HG02623 (cell line): ENCODE measurements at regions not wholly inside any gene's neighbourhood (a gene's known extent, or its start where the extent isn't known, plus 50 kb on each side); places are given as distances from the start of the nearest gene placed in this dataset.

Experiments
- ATAC-seq: cut with Tn5 transposase; IDR thresholded peaks from one replicate; pipeline ENCODE4 v1.9.1; 2021; ENCODE audit warnings: moderate library complexity; ENCODE audit not compliant: unreplicated experiment

DNA sequence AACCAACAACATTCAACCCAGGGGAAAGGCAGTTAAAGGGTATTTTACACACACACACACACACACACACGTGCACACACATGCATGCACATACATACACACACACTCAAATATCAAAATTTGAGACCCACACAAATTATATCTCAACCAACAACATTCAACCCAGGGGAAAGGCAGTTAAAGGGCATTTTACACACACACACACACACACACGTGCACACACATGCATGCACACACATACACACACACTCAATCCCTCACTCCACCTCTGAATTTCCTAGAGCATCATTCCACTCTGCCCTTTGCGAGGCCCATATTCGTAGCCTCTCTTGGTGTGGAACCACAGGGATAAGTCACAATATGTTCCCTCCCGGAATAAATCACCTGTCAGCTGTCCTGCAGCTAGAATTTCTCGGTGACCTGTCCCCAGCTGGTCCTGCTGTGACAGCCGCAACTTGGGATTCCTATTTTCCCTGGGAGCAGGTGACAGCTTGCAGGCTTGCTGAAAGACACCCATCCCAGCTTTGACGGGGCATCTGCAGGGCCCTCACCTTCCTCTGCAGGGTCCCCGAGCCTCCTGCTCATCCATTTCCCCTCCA, 122.7 kb downstream of the PSMG1 start:
- no peak for ATAC-seq

DNA sequence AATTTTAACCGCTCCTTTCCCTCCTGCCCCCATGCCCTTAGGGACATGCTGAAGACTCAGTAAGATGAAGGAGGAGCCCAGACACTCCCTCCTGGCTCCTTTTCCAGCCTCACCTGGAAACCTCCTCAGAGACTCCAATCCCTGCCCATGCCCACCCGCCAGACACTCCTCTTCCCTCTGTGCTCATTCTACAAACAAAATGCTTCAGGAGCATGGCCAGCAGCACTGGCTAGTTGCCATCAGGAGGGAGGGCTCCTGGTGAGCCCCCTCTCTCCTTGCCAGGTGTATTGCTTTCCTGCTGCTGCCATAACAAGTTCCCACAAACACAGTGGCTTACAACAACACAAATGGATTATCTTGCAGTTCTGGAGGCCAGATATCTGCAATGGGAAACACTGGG, 126.1 kb downstream of the PSMG1 start:
- ATAC-seq: no peak

DNA sequence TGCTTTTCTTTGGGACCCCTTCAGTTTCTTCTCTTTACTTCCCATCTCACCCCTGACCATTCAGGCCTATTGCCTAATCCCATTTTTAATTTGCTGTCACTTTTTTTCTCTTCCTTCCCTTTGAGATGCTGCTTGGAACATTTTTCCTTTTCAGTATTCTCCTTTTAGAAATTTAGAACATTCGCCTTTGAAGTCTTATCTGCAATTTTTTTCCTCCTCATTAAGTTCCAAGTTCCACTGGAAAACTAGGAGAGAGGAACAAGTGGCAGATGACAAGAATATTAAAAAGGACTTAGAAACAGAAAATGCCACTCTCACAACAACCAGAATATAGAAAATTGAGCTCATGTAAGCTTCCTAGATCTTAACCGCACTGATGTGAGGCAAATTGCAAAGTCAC, 126.6 kb downstream of the PSMG1 start:
- ATAC-seq: no peak

DNA sequence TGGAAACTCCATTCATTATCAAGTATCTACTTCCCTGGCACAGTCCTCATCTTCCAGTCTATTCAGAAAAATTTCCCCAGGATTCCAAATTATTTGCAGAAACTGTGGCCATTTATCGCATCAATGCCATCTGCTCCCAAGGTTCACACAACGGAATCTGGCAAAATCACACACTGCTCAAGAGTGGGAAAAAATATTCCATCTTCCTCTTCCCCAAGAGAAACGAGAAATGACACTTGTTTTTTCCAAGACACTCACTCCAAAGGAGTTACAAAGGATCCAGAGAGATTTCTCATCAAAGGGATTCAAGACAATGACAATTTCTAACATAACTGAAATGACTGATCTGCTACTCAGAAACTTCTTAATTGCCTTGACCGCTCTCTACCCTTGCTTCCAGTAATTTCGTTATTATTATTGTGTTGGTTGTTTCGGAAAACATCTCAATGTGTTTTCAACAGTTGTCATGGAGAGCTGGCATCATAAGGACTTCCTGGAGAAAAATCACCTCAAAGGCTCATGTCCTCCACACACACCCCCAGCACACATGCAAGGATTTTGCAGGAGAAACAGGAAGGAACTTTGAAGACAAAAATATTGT, 128.0 kb downstream of the PSMG1 start:
- no peak for ATAC-seq

DNA sequence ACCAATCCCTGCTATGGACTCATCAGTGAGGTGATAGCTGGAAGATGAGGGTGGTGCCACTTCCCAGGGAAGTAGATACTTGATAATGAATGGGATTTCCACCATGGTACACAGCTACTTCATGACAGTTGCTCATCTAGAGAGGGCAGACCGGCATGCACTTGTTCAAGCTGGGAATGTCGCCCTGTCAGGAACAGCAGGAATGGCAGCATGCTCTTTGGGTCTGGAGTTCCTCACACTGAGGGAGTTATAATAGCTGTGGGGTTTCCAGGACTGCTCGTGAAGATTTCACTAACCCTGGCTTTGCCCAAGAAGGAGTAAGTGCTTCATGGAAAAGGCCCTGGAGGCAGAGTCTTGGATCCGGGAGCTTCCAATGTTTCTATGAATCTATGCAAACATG, 129.2 kb downstream of the PSMG1 start:
- ATAC-seq: no peak

DNA sequence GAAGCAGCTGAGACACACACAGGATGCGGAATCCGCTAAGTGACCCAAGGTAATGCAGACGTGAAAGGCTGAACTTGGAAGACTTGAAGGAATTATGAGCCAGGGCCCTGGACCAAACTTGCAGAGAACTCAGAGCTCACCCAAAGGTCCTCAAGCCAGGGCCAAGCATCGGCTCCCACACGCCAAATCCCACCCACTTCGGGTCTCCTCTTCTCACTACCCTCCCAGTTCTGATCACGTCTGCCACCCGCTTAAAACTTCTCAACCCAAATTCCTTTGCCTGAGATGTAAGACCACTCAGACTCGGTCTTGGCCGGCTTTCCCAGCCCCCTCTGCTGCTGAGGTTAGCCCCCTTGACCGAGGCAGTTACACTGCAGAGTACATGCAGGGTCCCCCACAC, 130.1 kb downstream of the PSMG1 start:
- no peak for ATAC-seq

DNA sequence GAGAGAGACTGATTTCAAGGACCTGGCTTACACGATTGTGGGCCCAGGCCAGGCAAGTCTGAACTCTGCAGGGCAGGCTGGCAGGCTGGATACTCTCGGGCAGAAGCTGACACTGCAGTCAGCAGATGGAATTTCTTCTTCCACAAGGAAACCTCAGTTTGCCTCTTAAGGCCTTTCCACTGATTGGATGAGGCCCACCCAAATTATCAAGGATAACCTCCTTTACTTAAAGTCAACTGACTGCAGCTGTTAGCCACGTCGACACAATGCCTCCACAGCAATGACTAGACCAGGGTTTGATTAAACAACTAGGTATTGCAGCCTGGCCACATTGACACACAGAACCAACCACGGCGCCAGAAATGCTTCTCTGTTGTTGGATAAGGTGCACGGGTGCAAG, 130.5 kb downstream of the PSMG1 start:
- ATAC-seq: no peak

DNA sequence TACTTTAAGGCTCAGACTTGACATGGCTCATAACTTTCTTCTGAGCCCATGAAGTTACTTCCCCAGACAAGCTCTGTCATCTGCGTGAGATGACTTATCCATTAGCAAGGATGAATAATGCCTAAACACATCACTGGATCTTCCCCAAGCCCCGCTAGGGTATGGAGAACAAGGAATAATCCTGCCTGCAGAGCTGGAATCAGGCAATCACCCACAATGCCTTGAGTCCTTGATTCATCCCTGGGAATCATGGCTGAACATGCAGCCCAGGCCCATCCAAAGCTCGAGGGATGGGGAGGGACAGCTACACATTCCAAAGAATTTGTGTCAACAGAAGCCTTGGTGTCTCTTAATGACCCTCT, 131.7 kb downstream of the PSMG1 start:
- ATAC-seq: no peak

DNA sequence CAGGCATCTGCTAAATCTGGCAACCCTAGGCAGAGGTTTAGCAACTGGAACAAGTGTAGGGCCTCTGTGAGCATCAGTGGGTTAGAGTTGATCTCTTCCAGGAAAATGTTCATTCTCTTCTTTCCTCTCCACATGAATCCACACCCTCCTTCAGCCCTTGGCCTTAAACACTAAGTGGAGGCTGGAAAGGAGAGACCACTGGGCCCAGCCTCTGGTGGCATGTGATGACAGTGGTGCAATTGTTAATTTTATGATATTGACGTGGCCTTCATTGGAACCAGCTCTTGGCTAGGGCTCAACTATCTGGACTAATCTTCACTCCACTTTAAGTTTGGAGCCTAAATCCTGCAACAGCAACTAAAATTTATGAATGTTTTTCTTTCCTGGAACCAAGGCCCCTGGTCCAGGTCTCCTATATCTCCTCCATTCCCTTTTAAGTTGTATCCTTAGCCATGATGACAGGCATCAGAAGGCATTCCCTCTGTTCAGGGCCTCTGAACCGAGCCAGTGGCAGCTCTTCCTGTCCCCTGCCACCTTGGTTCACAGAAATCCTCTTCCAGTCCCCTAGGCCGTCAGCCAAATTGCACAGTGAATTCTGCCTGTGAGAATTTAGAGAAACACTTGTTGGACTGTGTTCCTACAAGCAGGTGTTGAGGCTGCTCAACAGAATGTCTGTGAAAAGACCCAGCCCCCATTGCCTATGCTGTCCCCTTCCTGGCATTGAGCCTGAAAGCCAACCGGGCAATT, 132.2 kb downstream of the PSMG1 start:
- ATAC-seq: no peak

DNA sequence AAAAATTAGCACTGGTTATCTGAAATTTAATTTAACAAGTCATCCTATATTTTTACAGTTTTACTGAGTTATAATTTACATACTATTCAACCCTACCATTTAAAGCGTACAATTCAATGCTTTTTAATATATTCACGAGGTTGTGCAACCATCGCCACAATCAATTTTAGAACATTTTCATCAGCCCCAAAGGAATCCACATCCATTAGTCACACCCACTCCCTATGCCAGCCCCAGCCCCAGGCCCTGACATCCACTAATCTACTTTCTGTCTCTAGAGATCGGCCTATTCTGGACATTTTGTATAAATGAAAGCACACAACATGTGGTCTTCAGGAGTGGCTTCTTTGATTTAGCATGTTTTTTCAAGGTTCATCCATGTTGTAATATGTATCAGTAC, 134.7 kb downstream of the PSMG1 start:
- no peak for ATAC-seq

DNA sequence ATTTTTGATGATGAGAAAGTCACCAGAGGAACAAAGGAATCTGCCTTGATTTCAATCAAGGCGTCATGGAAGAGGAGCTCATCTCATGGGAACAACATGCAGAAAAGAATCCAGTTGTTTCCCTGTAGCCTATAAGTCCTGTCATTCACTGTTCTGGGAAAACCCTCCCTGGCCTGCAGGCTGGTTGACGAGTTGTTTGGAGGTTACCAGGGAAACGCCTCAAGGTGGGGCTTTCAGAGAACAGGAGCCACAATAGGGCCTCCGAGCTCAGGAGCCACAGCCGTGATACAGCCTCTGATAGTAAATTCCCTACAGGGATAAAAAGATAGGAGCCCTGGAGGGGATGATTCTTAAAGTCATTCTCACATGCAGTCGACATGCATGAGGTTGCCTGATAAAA, 135.2 kb downstream of the PSMG1 start:
- no peak for ATAC-seq

DNA sequence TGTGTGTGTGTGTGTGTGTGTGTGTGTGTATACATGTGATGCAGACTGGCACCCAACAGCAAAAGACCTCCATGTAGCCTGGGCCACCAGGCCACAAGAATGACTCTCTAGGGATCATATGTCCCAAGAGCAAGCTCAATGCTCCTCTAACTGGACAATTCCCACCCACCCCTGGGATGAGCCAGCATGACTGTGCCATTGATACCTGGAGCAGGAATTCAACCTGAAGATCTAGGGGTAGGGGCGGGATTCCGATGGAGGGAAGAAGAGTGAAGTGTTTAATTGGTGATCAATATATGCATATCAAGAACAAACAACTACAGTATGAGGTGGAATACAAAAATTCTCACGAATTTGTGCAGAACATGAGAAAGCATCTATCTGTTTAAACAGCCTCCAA, 136.2 kb downstream of the PSMG1 start:
- no peak for ATAC-seq

DNA sequence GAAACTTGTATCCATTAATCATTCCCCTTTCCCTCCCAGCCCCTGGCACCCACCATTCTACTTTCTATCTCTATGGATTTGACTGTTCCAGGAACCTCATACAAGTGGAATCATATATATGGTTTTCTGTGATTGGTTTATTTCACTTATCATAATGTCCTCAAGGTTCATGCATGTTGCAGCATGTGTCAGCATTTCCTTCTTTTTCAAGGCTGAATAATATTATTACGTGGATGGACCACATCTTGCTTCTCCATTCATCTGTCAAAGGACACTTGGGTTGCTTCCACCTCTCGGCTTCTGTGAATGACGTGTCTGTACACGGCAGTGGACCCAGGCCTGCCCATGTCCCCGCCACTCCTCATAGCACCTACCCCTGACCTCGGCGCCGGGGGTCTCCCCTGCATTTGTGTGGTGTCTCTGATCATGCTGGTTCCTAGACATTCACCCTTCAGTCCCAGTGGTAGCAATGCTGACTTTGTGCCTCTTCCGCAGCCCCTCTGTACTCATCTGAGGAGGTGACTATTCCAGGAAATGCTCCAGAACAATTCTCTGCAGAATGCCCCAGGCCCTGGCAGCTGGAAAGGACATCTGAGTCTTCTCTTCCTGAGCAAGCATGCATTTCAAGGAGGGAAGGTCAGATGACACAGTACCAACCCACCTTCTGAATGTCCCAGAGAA, 136.9 kb downstream of the PSMG1 start:
- no peak for ATAC-seq

DNA sequence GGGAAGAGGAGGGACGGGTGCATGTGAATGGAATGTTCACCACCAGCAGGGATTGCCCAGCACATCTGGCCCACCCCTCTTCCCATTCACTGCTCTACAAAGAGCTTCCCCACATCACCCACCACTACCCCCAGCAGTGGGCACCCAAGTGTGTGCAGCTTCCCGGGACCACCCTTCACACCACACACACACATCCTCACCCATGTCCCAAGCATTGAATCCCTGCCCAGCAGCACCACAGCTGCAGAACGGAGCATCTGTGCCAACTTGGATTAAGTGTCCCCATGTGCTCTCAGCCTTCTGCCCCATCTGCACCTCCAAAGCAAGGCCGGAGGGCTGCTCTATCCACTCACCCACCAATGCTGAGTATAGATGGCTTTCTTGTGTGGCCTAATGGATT, 141.4 kb downstream of the PSMG1 start:
- ATAC-seq: no peak

DNA sequence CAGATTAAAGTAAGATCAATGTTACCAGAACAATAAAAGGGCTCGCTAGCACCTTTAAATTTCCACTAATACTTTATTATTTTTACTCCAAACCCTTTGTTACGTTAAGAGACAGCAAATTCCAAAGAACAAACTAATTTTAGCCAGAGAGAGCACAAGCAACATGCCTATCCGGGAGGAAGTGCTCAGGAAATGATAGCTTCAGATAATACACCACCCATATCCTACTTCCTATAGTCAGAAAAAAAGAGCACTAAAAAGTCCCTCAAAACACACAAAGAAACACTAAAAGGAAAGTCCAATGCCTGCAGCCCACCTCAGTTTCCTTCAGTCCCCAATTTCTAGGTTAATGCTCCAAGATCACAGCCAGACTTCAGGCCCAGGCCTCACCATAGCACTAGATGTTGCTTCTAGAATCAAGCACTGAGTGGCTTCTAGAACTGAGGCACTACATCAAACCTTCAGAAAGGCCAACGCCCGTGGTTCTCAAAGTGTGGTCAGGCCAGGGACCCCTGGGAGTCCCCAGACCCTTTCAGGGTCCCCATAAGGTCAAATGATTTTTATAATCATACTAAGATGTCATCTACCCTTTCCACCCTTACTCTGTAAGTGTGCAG, 142.6 kb downstream of the PSMG1 start:
- ATAC-seq: no peak

DNA sequence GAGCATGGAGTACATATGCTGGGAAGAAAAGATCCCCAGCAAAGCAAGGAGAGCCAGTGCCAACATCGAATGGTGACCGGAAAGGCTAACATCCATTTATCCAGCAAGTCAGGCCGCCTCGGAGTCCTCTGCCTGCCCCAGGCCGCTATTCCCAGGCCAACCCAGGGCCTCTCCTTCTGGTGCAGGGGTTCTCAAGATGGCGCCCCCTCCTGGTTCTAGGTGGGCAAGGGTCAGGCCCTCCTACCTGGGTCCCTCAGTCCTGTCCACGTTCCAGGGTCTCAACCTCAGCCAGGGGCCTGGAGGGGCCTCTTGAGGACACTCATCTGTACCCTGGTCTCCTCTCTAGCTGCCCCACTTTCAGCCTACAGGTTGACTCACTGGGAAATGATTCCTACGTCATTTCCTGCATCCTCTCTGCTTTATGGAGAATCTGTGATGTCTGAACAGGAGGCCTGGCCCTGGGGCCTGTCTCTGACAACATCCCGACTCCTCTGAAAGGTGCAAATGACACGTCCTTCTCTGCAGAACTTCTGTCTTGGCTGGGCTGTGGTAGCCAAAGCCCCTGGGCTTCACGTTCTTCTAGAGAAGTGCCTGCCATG, 145.3 kb downstream of the PSMG1 start:
- no peak for ATAC-seq

DNA sequence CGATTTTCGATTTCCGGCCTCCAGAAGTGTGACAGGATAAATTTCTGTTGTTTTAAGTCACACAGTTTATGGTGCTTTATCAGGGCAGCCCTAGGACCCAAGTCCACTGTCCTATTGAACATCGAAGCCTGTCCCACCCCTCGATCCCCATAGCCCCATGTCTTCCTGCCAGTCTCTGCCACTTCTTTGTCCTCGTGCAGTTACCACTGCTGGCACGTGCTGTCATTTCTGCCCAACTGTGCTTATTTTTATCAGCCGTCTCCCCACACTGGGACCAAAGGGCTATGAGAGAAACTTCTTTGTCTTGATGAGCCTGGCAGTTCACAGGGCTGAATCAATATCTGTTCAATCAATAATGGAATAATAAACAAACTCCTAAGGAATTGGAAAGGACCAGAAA, 146.7 kb downstream of the PSMG1 start:
- no peak for ATAC-seq

DNA sequence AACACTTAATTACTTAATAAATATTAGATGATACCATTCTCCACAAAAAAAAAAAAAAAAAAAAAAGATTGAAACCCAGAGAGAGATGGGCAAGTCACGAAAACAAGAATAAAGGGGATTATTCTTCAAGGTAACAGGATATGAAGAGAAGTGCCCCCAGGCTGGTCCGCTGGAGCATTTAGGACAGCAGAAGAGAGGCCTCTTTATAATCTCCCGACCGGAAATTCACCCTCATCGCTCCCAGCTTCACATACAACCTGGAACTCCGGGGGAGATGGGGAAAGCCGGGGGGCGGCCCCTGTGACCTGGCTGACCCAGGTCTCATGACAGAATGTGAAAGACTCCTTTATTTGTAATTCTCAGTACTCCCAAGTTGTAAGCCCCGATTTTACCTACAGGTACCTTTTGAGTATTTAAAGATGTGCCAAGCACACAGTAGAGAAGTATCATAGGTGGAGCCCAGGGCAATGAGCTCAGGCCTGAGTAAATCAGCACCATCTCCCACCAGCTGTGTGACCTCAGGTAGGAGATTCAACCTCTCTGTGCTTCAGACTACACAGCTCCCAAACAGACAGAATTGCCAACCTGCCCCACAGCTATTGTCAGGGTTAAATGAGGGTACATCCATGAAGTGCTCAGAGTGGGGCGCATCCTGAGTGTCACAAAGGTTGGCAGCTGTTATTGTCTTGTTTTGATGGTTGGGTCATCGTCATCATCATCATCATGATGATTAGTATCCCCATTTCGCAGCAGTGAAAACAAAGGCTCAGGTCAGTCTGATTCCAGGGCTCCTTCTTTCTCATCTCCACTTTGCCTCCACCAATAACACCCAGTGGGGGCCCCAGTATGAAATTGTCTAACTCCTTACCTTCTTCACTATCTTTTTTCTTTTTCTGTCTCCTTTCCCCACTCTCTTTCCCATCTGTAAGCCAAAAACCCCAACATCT, 148.4 kb downstream of the PSMG1 start:
- no peak for ATAC-seq

DNA sequence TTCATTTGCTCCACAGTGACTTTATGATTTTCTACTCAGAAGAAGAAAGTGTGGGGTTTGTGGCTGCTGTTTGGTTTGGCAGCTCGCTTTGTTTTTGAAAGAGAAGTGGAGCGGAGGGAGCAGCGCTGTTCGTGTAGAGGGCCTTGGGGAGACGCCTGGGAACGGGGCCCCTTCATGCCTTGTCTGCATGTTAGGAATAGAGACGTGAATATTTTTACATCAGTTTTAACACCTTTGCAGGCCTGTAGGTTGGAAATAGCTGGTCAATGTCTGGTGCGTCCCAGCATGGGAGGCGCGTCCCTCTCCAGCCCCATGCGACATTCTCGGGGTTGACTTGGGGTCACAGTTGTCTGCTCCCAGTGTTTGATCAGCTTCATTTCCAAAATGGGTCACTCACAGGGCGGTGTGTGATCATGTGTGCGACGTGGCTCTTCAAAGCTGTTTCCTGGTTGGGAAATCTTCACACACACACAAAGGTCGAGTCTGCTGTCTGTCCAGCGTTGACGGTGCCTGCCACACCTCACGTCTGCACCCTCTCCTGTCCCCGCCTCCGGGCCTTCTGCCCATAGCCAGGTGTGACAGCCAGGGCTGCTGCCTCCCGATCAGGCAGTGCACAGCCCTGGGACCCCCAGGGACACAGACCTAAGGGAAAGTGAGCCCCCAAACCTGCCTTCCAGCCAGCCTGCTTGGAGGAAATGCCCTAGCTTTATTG, 149.2 kb downstream of the PSMG1 start:
- ATAC-seq: no peak
